H1 (cell line): ENCODE measurements at regions not wholly inside any gene's neighbourhood (a gene's known extent, or its start where the extent isn't known, plus 50 kb on each side); places are given as distances from the start of the nearest gene placed in this dataset.

Source experiments
- CTCF ChIA-PET: fragments of 300-600 bp; sonication (Branson Sonifier 250); formaldehyde crosslinking; loops from one replicate; lab custom pipeline; 2021; ENCODE audit not compliant: partially characterized antibody; lab: Charles Lee
- POLR2A ChIA-PET: fragments of 300-600 bp; sonication (Branson Sonifier 250); formaldehyde crosslinking; loops from one replicate; lab custom pipeline; 2021; ENCODE audit warnings: inconsistent platforms; ENCODE audit not compliant: partially characterized antibody; lab: Charles Lee
- DNase-seq, 2 experiments: peaks; one replicate each; pipeline versions ENCODE4 v3.0.0 to v3.0.0-alpha.2; 2010 to 2022; ENCODE audit warnings: low spot score in 2 of 2, low read depth in 1 of 2, mixed read lengths in 1 of 2
- FAIRE-seq: peaks from 2 replicates; lab custom pipeline; 2011; peaks lifted over from hg19 to GRCh38; lab: Jason Lieb, UNC
- H2AFZ ChIP-seq: 2 replicates; pipeline ENCODE4 v1.8.1; 2012; ENCODE audit warnings: low read length, inconsistent platforms
- H2AK5ac ChIP-seq: 2 replicates; pipeline ENCODE4 v1.6.1; 2013; ENCODE audit warnings: low read depth, low read length
- H2BK120ac ChIP-seq: replicated peaks from 2 replicates; pipeline ENCODE3; 2013; ENCODE audit warnings: low read depth, low read length, inconsistent platforms
- H2BK12ac ChIP-seq: 2 replicates; pipeline ENCODE4 v1.6.1; 2013; ENCODE audit warnings: low read depth, low read length
- H2BK15ac ChIP-seq: 2 replicates; pipeline ENCODE4 v1.6.1; 2013; ENCODE audit warnings: low read length
- H2BK20ac ChIP-seq: 2 replicates; pipeline ENCODE4 v1.6.1; 2013; ENCODE audit warnings: low read length
- H2BK5ac ChIP-seq: 2 replicates; pipeline ENCODE4 v1.6.1; 2013; ENCODE audit warnings: low read depth, low read length
- H3K14ac ChIP-seq: 2 replicates; pipeline ENCODE4 v1.6.1; 2013; ENCODE audit warnings: inconsistent platforms; ENCODE audit not compliant: insufficient read length
- H3K18ac ChIP-seq: 2 replicates; pipeline ENCODE4 v1.6.1; 2013; ENCODE audit warnings: low read length; ENCODE audit errors: extremely low read depth
- H3K23ac ChIP-seq: 2 replicates; pipeline ENCODE4 v1.6.1; 2013; ENCODE audit warnings: inconsistent platforms; ENCODE audit not compliant: insufficient read length
- H3K23me2 ChIP-seq: 2 replicates; pipeline ENCODE4 v1.6.1; 2013; ENCODE audit warnings: low read depth, low read length
- H3K27ac ChIP-seq: 2 replicates; pipeline ENCODE4 v1.6.1; 2011; ENCODE audit warnings: low read depth, low read length, inconsistent platforms
- H3K27me3 ChIP-seq, 4 experiments: replicated peaks in 1 of 4; 1 replicate in 1 of 4; 2 replicates in 3 of 4; pipeline versions ENCODE4 v1.6.1 to v1.8.1; 2011 to 2013; ENCODE audit warnings: low read length in 3 of 4, mild to moderate bottlenecking in 3 of 4, inconsistent platforms in 2 of 4, mixed read lengths in 2 of 4, moderate library complexity in 1 of 4; ENCODE audit not compliant: control insufficient read depth in 3 of 4, insufficient read depth in 3 of 4; ENCODE audit errors: extremely low read depth in 1 of 4
- H3K36me3 ChIP-seq, 4 experiments: 2 replicates each; pipeline versions ENCODE4 v1.6.1 to v1.8.1; 2011 to 2013; ENCODE audit warnings: mild to moderate bottlenecking in 4 of 4, low read length in 3 of 4, moderate library complexity in 2 of 4, control low read depth in 1 of 4, inconsistent platforms in 1 of 4; ENCODE audit not compliant: insufficient read depth in 4 of 4, control insufficient read depth in 2 of 4
- H3K4ac ChIP-seq: replicated peaks from 2 replicates; pipeline ENCODE3; 2013; ENCODE audit warnings: low read length, low read depth, mixed read lengths, inconsistent platforms; ENCODE audit not compliant: insufficient read length
- H3K4me1 ChIP-seq, 4 experiments: replicated peaks in 1 of 4; 1 replicate in 1 of 4; 2 replicates in 3 of 4; pipeline versions ENCODE4 v1.6.1 to v1.8.1; 2011 to 2013; ENCODE audit warnings: low read length in 3 of 4, inconsistent platforms in 2 of 4, mixed read lengths in 1 of 4; ENCODE audit not compliant: insufficient read depth in 4 of 4, control insufficient read depth in 3 of 4
- H3K4me2 ChIP-seq, 2 experiments: 2 replicates each; pipeline versions ENCODE4 v1.6.1 to v1.8.1; 2011 to 2013; ENCODE audit warnings: low read depth in 2 of 2, low read length in 2 of 2, control low read depth in 1 of 2, inconsistent platforms in 1 of 2, mild to moderate bottlenecking in 1 of 2; ENCODE audit not compliant: insufficient read depth in 1 of 2
- H3K4me3 ChIP-seq, 4 experiments: fragments of 200-600, 300-600 bp in 1 of 4; sonication (generic), shearing (Covaris generic), sonication (Bioruptor Twin) in 1 of 4; 2 replicates each; pipeline versions ENCODE4 v1.5.1 to v1.8.1; 2011 to 2016; ENCODE audit warnings: low read length in 4 of 4, low read depth in 3 of 4, control low read depth in 2 of 4, inconsistent platforms in 2 of 4, mild to moderate bottlenecking in 2 of 4, mixed read lengths in 1 of 4, moderate library complexity in 1 of 4; ENCODE audit not compliant: insufficient read depth in 2 of 4; ENCODE audit errors: extremely low read depth in 1 of 4
- H3K56ac ChIP-seq: replicated peaks from 2 replicates; pipeline ENCODE3; 2013; ENCODE audit warnings: low read depth, mild to moderate bottlenecking, mixed read lengths, low read length, inconsistent platforms; ENCODE audit not compliant: insufficient read length
- H3K79me1 ChIP-seq: 2 replicates; pipeline ENCODE4 v1.6.1; 2013; ENCODE audit warnings: low read depth, low read length, control low read depth
- H3K79me2 ChIP-seq, 2 experiments: 2 replicates each; pipeline versions ENCODE4 v1.6.1 to v1.8.1; 2012 to 2013; ENCODE audit warnings: low read length in 2 of 2, mild to moderate bottlenecking in 2 of 2, inconsistent platforms in 1 of 2; ENCODE audit not compliant: insufficient read depth in 2 of 2, control insufficient read depth in 1 of 2
- H3K9ac ChIP-seq, 4 experiments: replicated peaks in 1 of 4; 1 replicate in 1 of 4; 2 replicates in 3 of 4; pipeline versions ENCODE4 v1.6.1 to v1.8.1; 2011 to 2013; ENCODE audit warnings: low read depth in 3 of 4, low read length in 3 of 4, control low read depth in 2 of 4, mild to moderate bottlenecking in 2 of 4, moderate library complexity in 2 of 4, inconsistent platforms in 1 of 4; ENCODE audit errors: extremely low read depth in 1 of 4
- H3K9me3 ChIP-seq, 2 experiments: 2 replicates each; pipeline versions ENCODE4 v1.6.1 to v1.8.1; 2012 to 2013; ENCODE audit warnings: mild to moderate bottlenecking in 2 of 2, moderate library complexity in 2 of 2, control low read depth in 1 of 2, inconsistent platforms in 1 of 2, low read depth in 1 of 2, low read length in 1 of 2, mixed read lengths in 1 of 2; ENCODE audit not compliant: insufficient read depth in 2 of 2
- H4K20me1 ChIP-seq, 2 experiments: replicated peaks in 1 of 2; 2 replicates each; pipeline versions ENCODE3 to v1.8.1; 2011 to 2013; ENCODE audit warnings: inconsistent platforms in 2 of 2, low read length in 2 of 2, mild to moderate bottlenecking in 1 of 2; ENCODE audit not compliant: insufficient read depth in 2 of 2, control insufficient read depth in 1 of 2
- H4K5ac ChIP-seq: 2 replicates; pipeline ENCODE4 v1.6.1; 2013; ENCODE audit warnings: low read length, low read depth, mixed read lengths, inconsistent platforms; ENCODE audit not compliant: insufficient read length
- H4K8ac ChIP-seq: 2 replicates; pipeline ENCODE4 v1.8.0; 2013; ENCODE audit warnings: mild to moderate bottlenecking, moderate library complexity, low read length, inconsistent platforms; ENCODE audit not compliant: insufficient read depth; ENCODE audit errors: extremely low read depth
- H4K91ac ChIP-seq: replicated peaks from 2 replicates; pipeline ENCODE3; 2013; ENCODE audit warnings: low read length, mixed read lengths, inconsistent platforms; ENCODE audit not compliant: insufficient read length
- ATF3 ChIP-seq: IDR thresholded peaks from 2 replicates; pipeline ENCODE4 v1.6.1; 2011; ENCODE audit warnings: low read depth, mild to moderate bottlenecking, low read length; ENCODE audit not compliant: insufficient read depth
- BACH1 ChIP-seq: IDR thresholded peaks from 2 replicates; pipeline ENCODE4 v1.6.1; 2012; ENCODE audit warnings: low read length, improper control_type of control experiment
- RFX5 ChIP-seq: IDR thresholded peaks from 2 replicates; pipeline ENCODE4 v1.6.1; 2011; ENCODE audit warnings: low read depth, low read length, improper control_type of control experiment, borderline replicate concordance
- SP1 ChIP-seq: IDR thresholded peaks from 2 replicates; pipeline ENCODE4 v1.6.1; 2011; ENCODE audit warnings: low read depth, low read length
- SP2 ChIP-seq: IDR thresholded peaks from 2 replicates; pipeline ENCODE4 v1.6.1; 2012; ENCODE audit warnings: mild to moderate bottlenecking, low read length, inconsistent platforms
- WGBS, 2 experiments: shearing (Covaris generic) in 1 of 2; methylation state at CpG; one replicate each; pipeline versions ENCODE4 v1.1.6 to v1.1.7; 2013 to 2015; ENCODE audit warnings: low lambda C conversion rate in 2 of 2, mixed read lengths in 2 of 2, inconsistent platforms in 1 of 2, low coverage in 1 of 2, missing lambda C conversion rate in 1 of 2; ENCODE audit not compliant: insufficient replicate concordance in 2 of 2, insufficient coverage in 1 of 2, insufficient read length in 1 of 2; ENCODE audit errors: extremely low coverage in 1 of 2, missing lambda C conversion rate in 1 of 2; 5-methylcytosine and 5-hydroxymethylcytosine counted together

- no peak overlapping the region for H3K23ac ChIP-seq
- no peak overlapping the region for H3K4me3 ChIP-seq
- H2AK5ac ChIP-seq: no peak overlapping the region
- no peak overlapping the region for H2BK15ac ChIP-seq
- no peaks in the 10 kb centered on the region for H3K4me1 ChIP-seq
- FAIRE-seq: no peak
- H3K27ac ChIP-seq: no peak overlapping the region
- no peaks in the 10 kb centered on the region for H3K23me2 ChIP-seq
- H4K91ac ChIP-seq: no peak overlapping the region
- no peak overlapping the region for H4K5ac ChIP-seq
- no peak overlapping the region for H4K8ac ChIP-seq
- no peak overlapping the region for H3K4me2 ChIP-seq
- no peaks in the 10 kb centered on the region for H3K79me2 ChIP-seq
- no peak overlapping the region for H2BK20ac ChIP-seq
- no peak for TF ChIP-seq ATF3
- TF ChIP-seq SP2: no peak
- no peak for TF ChIP-seq BACH1
- no peak for TF ChIP-seq SP1
- no peak for TF ChIP-seq RFX5
- CTCF ChIA-PET: no interaction called here
- no peaks in the 10 kb centered on the region for H3K79me1 ChIP-seq
- no peak overlapping the region for H3K4ac ChIP-seq
- H3K14ac ChIP-seq: no peak overlapping the region
- no peak overlapping the region for H2BK5ac ChIP-seq
- H3K9me3 ChIP-seq: peaks cover 10 to 13% of the 10 kb centered on the region in 2 experiments
- H2BK12ac ChIP-seq: no peak overlapping the region
- H4K20me1 ChIP-seq: no peaks in the 10 kb centered on the region
- H2AFZ ChIP-seq: no peak overlapping the region
- DNase-seq: no peak
- no peaks in the 10 kb centered on the region for H3K27me3 ChIP-seq
- H3K9ac ChIP-seq: no peak overlapping the region
- no peaks in the 10 kb centered on the region for H3K36me3 ChIP-seq
- 89% methylated on average over 1 of the region's 5 CpGs; no CpG with 5 or more reads in 1 of the 2 experiments for WGBS, 2 experiments
- H3K56ac ChIP-seq: no peak overlapping the region
- no peak overlapping the region for H2BK120ac ChIP-seq
- POLR2A ChIA-PET: no interaction called here
- no peak overlapping the region for H3K18ac ChIP-seq
These were observed 614.8 kb downstream of the PCDH18 start for GRCh38 chr4:136917312-136918110.
